PFSK-1 (cell line): ENCODE measurements at regions not wholly inside any gene's neighbourhood (a gene's known extent, or its start where the extent isn't known, plus 50 kb on each side); places are given as distances from the start of the nearest gene placed in this dataset.

Experiments used
- POLR2AphosphoS5 ChIP-seq: IDR thresholded peaks from 2 replicates; pipeline ENCODE4 v1.6.1; 2012; ENCODE audit warnings: low read depth, mild to moderate bottlenecking, control low read depth, low read length, moderate library complexity
- SIN3A ChIP-seq: IDR thresholded peaks from 2 replicates; pipeline ENCODE4 v1.6.1; 2012; ENCODE audit warnings: mild to moderate bottlenecking, low read length, moderate library complexity, borderline replicate concordance; ENCODE audit not compliant: insufficient read depth
- TAF1 ChIP-seq: IDR thresholded peaks from 2 replicates; pipeline ENCODE4 v1.6.1; 2012; ENCODE audit warnings: low read length, control low read depth, borderline replicate concordance; ENCODE audit not compliant: insufficient read depth

- TF ChIP-seq TAF1: no peak
- no peak for TF ChIP-seq SIN3A
- TF ChIP-seq POLR2AphosphoS5: no peak
These were observed 88.0 kb upstream of the ROPN1 start for GRCh38 chr3:124079912-124080276.
